Medulla oblongata (tissue), 1 donor: ENCODE measurements at regions not wholly inside any gene's neighbourhood (a gene's known extent, or its start where the extent isn't known, plus 50 kb on each side); places are given as distances from the start of the nearest gene placed in this dataset.

ENCODE experiments used
- DNase-seq: peaks from one replicate; pipeline ENCODE4 v3.0.0-alpha.2; 2015; ENCODE audit errors: extremely low spot score

DNA sequence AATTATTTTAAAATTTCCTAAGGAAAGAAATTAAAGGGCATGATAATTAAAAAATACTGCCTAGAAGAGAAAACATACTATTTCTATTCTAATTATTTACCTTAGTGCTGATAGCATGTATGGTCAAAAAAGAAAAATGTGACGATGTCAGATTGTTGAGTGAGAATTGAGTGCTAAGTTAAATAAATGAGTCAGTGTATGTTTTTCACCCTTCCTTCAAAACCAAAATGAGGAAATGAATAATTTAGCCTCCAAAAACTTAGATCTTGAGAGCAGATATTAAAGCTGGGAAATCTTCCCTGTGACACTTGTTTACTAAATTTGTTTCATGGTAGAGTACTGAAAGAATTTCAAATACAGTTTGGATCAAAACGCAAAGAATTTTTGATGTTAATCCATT lies 58.6 kb upstream of the NYAP2 start:
- no peak for DNase-seq

- no peak for DNase-seq
Measured at GRCh38 chr2:225337183-225337582, 62.3 kb upstream of the NYAP2 start.

DNA sequence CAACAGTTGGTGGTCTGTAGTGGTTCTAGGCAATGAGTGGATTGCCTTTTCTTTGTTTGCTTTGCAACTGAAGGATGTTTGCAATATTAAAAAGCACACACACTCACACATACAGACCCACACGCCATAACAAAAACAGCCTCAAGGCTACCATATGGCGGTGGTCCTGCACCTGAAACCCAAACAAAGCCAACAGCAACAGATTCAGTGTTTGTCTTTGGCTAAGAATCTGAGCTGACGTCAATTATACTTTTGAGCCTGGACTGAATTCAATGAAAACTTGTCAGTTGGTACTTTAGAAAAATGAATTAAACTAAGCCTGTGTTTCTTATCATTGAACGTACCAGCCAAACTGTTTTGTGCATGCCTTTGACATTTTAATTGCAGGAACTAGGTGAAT lies 65.0 kb upstream of the NYAP2 start:
- no peak for DNase-seq

GRCh38 chr2:225328192-225328591 lies 71.3 kb upstream of the NYAP2 start:
- no peak for DNase-seq

DNA sequence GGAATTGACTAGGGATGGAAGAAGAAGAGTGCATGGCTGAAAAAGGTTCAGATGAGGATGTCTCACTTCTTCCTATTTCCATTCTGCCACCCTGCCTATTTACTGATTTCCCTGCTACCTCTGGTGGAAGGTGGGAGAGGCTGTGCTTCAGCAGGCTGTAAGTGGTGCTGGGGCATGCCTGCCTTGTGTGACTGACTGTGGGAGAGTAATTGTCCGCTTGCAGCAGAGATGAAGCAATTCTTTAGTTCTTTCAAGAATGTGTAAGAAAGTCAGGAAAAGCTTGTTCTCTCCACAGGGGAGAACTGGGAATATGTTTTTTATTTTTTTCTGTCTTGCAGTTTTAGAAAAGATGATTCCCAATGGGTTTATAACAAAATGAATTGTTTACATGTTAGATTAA lies 72.5 kb upstream of the NYAP2 start:
- DNase-seq: no peak

GRCh38 chr2:225319872-225320271 lies 79.6 kb upstream of the NYAP2 start:
- DNase-seq: no peak

- no peak for DNase-seq
Measured at GRCh38 chr2:225318440-225318839, 81.1 kb upstream of the NYAP2 start.

DNA sequence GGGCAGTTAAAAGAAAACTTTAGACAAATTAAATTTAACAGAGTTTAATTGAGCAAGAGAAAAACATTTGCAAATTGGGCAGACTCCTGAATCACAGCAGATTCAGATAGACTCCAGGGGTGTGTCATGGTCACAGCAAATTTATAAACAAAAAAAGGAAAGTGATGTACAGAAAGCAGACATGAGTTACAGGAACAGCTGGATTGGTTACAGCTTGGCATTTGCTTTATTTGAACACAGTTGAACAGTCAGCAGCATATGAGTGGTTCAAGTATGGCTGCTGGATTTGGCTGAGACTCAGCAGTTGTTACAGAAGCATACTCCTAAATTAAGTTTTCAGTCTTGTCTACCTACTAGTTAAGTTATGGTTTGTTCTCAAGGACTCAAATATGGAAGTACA lies 82.3 kb upstream of the NYAP2 start:
- DNase-seq: no peak

GRCh38 chr2:225310745-225311144 lies 88.8 kb upstream of the NYAP2 start:
- no peak for DNase-seq

DNA sequence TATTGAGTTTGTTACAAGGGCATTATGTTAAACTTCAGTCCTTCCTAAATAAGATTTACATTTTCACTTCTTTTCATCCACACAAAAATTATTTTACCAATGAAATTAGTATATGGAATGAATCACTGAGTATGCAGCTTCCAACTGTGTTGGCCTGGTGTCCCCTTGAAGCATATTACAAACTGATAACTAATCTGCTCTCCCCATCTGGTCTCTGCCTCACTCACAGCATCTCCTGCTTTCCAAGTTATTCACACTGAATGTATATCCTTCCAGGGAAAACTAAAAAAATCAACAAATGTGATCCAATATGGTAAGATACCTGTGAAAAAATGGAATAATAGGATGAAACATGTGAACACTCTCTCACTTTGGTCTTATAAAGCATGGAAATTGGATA lies 90.0 kb upstream of the NYAP2 start:
- DNase-seq: no peak

DNA sequence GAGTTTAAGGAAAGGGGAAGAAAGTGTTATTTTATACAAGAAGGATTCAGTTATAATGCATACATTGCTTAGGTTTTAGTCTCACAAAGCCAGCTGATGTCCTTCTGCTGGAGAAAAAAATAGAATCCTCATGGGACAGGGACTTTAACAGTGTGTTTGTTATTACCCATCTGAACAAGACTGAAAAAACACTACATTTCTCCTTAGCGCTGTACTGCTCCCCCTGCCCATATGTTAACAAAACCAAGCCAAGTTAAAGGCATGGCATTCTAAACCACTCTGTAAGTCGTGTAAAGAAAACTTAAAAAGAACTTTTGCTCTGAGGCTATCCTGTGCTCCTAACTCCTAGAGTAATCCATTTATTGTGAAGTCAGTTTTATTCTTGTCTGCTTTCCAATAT lies 102.6 kb upstream of the NYAP2 start:
- DNase-seq: no peak

DNA sequence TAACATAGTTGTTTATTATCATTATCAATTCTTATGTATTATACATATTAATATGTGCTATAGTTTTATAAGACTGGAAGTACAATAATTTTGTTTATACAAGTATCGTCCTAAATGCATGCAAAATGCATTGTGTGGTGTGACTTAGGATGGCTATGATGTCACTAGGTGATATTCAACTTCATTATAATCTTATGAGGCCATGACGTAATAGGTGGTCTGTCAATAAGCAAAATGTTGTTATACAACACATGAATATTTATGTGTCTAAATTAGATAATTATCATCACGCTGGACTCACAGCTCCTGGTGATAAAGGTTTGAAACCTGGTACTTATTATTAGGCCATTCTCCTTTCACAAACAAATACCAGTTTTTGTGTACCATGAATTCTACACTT lies 104.4 kb upstream of the NYAP2 start:
- DNase-seq: no peak

DNA sequence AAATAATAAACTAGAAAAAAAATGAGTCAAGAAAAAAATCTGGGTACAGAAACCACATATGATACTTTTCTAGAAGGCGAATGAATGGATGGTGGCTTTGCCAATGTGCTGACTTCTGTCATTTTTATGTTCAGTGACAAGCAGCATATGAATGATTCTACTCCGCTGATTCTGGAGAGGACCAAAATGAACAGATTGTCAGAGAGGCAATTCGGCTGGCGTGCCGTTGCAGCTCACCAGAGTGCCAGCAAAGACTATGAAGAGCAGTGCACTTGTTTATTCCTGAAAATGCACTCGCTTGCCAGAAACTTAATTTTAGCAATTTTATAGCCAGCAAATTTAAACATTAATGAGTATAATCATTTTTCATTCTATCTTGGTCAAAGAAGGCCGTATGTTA lies 105.9 kb upstream of the NYAP2 start:
- DNase-seq: no peak

- DNase-seq: no peak
Measured at GRCh38 chr2:225290757-225291400, 108.6 kb upstream of the NYAP2 start.

- no peak for DNase-seq
Measured at GRCh38 chr2:225289659-225290058, 109.9 kb upstream of the NYAP2 start.

GRCh38 chr2:225288986-225289385 lies 110.5 kb upstream of the NYAP2 start:
- no peak for DNase-seq

- DNase-seq: no peak
Measured at GRCh38 chr2:225282858-225283710, 116.4 kb upstream of the NYAP2 start.

DNA sequence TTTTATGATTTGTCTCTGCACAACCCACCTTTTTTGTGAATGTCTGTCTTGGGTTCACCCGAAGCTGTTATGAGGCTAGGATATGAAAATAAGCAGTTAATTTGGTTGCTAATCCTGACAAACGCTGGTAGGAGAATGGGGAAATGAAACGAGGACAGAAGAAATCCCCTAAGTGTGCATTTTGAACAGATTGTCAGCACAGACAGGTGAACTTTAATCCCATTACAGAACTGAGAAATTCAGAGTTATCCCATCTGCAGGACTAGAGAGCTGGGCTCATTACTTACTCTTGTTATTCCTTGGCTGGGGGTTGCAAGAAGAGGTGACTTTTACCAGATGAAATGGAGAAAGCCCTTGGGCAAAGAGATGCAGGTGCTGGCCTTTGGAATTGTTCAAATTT lies 123.3 kb upstream of the NYAP2 start:
- DNase-seq: no peak

DNA sequence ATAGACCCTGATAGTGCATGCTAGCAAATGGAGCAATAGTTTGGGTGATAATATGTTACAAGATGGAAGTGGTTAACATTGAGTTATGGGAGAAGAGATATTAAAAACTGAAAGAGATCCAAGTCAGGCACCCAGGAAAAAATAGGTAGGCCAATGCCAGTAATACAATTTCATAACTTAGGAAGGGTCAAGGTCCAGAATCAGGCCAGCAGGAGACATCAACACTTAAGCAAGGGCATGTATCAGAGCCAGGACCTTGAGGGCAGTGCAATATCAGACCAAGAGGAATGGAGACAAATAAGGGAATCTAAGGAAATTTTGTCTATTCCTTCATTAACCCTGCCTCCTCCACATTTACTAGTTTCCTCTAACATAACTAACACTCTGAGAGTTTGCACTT lies 124.1 kb upstream of the NYAP2 start:
- DNase-seq: no peak

DNA sequence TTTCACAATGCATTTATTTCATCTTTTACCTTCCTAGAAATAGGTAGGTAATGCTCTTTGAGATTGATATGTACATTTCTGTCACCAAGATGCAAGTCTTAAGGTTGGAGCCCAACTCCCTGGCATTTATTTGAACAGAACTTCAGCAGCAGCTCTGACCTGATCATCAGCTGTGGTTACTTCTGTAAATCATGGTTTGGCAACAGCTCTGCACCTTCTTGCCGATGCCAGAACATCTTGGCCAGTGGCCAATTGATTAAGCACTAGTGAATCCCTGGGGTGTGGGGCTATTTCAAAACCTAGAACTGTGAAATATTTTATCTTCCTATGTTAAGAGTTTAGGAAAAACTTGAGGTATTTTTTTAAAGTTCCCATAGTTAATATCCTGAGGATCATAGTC lies 124.8 kb upstream of the NYAP2 start:
- no peak for DNase-seq

- DNase-seq: no peak
Measured at GRCh38 chr2:225272173-225272572, 127.3 kb upstream of the NYAP2 start.

GRCh38 chr2:225270861-225271260 lies 128.6 kb upstream of the NYAP2 start:
- DNase-seq: peak; percentile 68

- no peak for DNase-seq
Measured at GRCh38 chr2:225270053-225270452, 129.5 kb upstream of the NYAP2 start.

- no peak for DNase-seq
Measured at GRCh38 chr2:225254363-225254762, 145.1 kb upstream of the NYAP2 start.
